ENCODE measurements at regions not wholly inside any gene's neighbourhood (a gene's known extent, or its start where the extent isn't known, plus 50 kb on each side); places are given as distances from the start of the nearest gene placed in this dataset.

DNA sequence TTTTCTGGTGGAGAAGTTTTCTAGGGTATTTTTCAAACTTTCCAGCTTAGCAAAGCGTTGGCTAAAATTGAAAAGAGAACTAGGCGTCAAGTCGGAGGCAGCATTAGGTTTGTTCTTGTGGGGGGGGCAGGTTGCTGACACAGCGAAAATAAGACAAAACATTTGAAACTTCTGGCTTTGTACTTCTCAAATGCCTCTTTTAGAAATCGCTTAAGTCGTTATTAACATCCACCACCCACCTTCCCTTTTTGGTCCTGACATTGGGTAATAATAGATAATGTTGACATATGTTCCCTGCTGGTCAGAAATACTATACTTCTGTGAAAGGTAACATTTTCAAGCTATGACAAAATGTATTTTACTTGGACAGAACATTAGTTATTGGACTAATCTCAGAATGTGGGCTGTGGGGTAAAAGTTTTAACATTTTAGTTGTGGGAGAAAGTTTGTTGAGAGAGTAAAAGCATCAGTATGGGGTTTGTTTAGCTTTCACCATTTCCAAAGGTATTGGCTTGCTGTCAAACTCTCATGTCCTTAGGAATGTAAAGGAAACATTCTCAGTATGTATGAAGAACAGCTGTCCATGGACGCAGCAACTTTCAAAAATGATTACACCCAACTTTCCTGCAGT lies 88.1 kb upstream of the ZEB2 start:
- no peaks in the 10 kb centered on the region for H3K9me3 ChIP-seq (ENCODE audit: control insufficient read depth, insufficient read depth, low read depth, low read length)
- no peak overlapping the region for H3K4me3 ChIP-seq (replicated peaks in 1 of 4; ENCODE audit: control extremely low read depth in 1 of 4, insufficient read depth in 1 of 4, low read depth in 3 of 4, low read length in 4 of 4)
- no peaks in the 10 kb centered on the region for H3K27me3 ChIP-seq (ENCODE audit: control insufficient read depth, insufficient read depth, low read length)
- DNase-seq (ENCODE audit: low read depth in 2 of 2) = peak; percentile 63 to 67
- H3K9ac ChIP-seq (ENCODE audit: insufficient read depth, low read length) = no peak overlapping the region
- H3K36me3 ChIP-seq (ENCODE audit: control insufficient read depth, insufficient read depth, low read length) = no peaks in the 10 kb centered on the region
- no peaks in the 10 kb centered on the region for H4K20me1 ChIP-seq (ENCODE audit: control insufficient read depth, extremely low read depth, insufficient read depth, low read length)
- H3K4me1 ChIP-seq (ENCODE audit: control insufficient read depth, extremely low read depth, insufficient read depth, low read length) = no peaks in the 10 kb centered on the region
- TF ChIP-seq EZH2 (IDR thresholded peaks at IDR 0.05; ENCODE audit: low read length, missing control alignments) = no peak
- TF ChIP-seq, protein P1, sequence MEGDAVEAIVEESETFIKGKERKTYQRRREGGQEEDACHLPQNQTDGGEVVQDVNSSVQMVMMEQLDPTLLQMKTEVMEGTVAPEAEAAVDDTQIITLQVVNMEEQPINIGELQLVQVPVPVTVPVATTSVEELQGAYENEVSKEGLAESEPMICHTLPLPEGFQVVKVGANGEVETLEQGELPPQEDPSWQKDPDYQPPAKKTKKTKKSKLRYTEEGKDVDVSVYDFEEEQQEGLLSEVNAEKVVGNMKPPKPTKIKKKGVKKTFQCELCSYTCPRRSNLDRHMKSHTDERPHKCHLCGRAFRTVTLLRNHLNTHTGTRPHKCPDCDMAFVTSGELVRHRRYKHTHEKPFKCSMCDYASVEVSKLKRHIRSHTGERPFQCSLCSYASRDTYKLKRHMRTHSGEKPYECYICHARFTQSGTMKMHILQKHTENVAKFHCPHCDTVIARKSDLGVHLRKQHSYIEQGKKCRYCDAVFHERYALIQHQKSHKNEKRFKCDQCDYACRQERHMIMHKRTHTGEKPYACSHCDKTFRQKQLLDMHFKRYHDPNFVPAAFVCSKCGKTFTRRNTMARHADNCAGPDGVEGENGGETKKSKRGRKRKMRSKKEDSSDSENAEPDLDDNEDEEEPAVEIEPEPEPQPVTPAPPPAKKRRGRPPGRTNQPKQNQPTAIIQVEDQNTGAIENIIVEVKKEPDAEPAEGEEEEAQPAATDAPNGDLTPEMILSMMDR (conservative IDR thresholded peaks at IDR 0.05 in 1 of 2, IDR thresholded peaks at IDR 0.05 in 1 of 2; ENCODE audit: low read depth in 1 of 2, low read length in 2 of 2) = no peak
- H2AFZ ChIP-seq (ENCODE audit: low read length) = no peak overlapping the region
- H3K79me2 ChIP-seq (ENCODE audit: control insufficient read depth, insufficient read depth, low read length) = no peaks in the 10 kb centered on the region
- no peak overlapping the region for H3K4me2 ChIP-seq (ENCODE audit: extremely low read depth, insufficient read depth, low read length)
- no peak overlapping the region for H3K27ac ChIP-seq (ENCODE audit: insufficient read depth, low read length)

DNA sequence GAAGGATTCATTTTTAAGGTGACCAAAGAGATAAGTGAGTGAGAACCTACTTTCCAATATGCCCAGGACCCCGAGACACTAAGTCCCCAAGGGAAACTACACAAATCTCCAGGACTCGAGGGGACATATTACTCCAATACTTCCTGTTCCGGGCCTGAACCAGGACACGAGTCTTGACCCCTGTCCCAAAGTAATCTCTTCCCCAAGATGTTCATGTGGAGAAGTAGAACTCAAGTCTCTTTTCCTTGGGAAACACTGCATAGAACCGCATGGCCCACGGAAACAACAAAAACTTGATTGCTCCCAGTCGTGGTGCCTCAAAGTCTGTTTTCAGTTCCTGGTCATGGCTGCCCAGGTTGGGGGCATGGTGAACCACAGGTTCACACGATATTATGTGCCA lies 87.2 kb upstream of the ZEB2 start:
- Histone ChIP-seq H2AFZ (ENCODE audit: low read length) (no peak overlapping the region), H4K20me1 (ENCODE audit: control insufficient read depth, extremely low read depth, insufficient read depth, low read length) (no peaks in the 10 kb centered on the region), H3K4me1 (ENCODE audit: control insufficient read depth, extremely low read depth, insufficient read depth, low read length) (no peaks in the 10 kb centered on the region), H3K27me3 (ENCODE audit: control insufficient read depth, insufficient read depth, low read length) (no peaks in the 10 kb centered on the region), H3K4me2 (ENCODE audit: extremely low read depth, insufficient read depth, low read length) (no peak overlapping the region), H3K4me3 (replicated peaks in 1 of 4; ENCODE audit: control extremely low read depth in 1 of 4, insufficient read depth in 1 of 4, low read depth in 3 of 4, low read length in 4 of 4) (no peak overlapping the region), H3K27ac (ENCODE audit: insufficient read depth, low read length) (no peak overlapping the region), H3K9ac (ENCODE audit: insufficient read depth, low read length) (no peak overlapping the region), H3K36me3 (ENCODE audit: control insufficient read depth, insufficient read depth, low read length) (no peaks in the 10 kb centered on the region), H3K79me2 (ENCODE audit: control insufficient read depth, insufficient read depth, low read length) (no peaks in the 10 kb centered on the region), H3K9me3 (ENCODE audit: control insufficient read depth, insufficient read depth, low read depth, low read length) (no peaks in the 10 kb centered on the region)
- no peak for DNase-seq (ENCODE audit: low read depth in 2 of 2)
- no peak for TF ChIP-seq EZH2 (IDR thresholded peaks at IDR 0.05; ENCODE audit: low read length, missing control alignments)
- TF ChIP-seq, protein P1 (conservative IDR thresholded peaks at IDR 0.05 in 1 of 2, IDR thresholded peaks at IDR 0.05 in 1 of 2; ENCODE audit: low read depth in 1 of 2, low read length in 2 of 2) = no peak

DNA sequence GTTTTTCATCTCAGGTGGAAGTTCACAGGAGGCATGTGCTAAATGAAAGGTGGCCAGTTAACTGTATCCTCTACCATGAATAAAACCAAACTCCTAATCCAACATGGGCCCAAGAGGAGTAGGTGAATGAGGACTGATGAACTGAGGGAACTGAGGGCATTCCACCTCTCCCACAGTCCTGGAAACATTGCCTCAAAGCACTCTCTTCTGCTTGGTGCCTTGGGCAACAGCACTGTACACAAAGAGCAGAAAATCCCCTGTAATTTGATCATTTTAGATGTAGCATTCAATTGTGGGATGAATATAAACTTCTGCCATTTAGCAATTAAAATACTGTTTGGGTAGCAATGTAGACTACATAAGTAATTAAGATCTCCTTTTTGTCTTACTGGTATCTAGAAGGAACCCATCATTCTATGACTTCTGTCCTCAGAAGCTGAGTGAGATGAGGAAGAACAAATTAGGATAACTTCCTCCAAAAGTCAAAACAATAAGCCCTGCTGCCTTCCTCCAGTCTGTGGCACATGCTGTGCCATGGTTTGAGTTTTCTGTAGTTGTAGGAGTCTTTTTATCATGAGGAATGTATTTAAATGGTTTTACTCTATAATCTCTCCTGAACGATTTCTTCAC lies 86.7 kb upstream of the ZEB2 start:
- no peaks in the 10 kb centered on the region for H3K9me3 ChIP-seq (ENCODE audit: control insufficient read depth, insufficient read depth, low read depth, low read length)
- no peak overlapping the region for H2AFZ ChIP-seq (ENCODE audit: low read length)
- no peak overlapping the region for H3K9ac ChIP-seq (ENCODE audit: insufficient read depth, low read length)
- H3K27ac ChIP-seq (ENCODE audit: insufficient read depth, low read length) = no peak overlapping the region
- no peaks in the 10 kb centered on the region for H4K20me1 ChIP-seq (ENCODE audit: control insufficient read depth, extremely low read depth, insufficient read depth, low read length)
- no peak for TF ChIP-seq EZH2 (IDR thresholded peaks at IDR 0.05; ENCODE audit: low read length, missing control alignments)
- TF ChIP-seq, protein P1 (conservative IDR thresholded peaks at IDR 0.05 in 1 of 2, IDR thresholded peaks at IDR 0.05 in 1 of 2; ENCODE audit: low read depth in 1 of 2, low read length in 2 of 2) = no peak
- DNase-seq (ENCODE audit: low read depth in 2 of 2) = no peak
- no peaks in the 10 kb centered on the region for H3K4me1 ChIP-seq (ENCODE audit: control insufficient read depth, extremely low read depth, insufficient read depth, low read length)
- H3K27me3 ChIP-seq (ENCODE audit: control insufficient read depth, insufficient read depth, low read length) = no peaks in the 10 kb centered on the region
- no peaks in the 10 kb centered on the region for H3K36me3 ChIP-seq (ENCODE audit: control insufficient read depth, insufficient read depth, low read length)
- no peak overlapping the region for H3K4me2 ChIP-seq (ENCODE audit: extremely low read depth, insufficient read depth, low read length)
- no peaks in the 10 kb centered on the region for H3K79me2 ChIP-seq (ENCODE audit: control insufficient read depth, insufficient read depth, low read length)
- no peak overlapping the region for H3K4me3 ChIP-seq (replicated peaks in 1 of 4; ENCODE audit: control extremely low read depth in 1 of 4, insufficient read depth in 1 of 4, low read depth in 3 of 4, low read length in 4 of 4)

Data from fibroblast of lung (primary cell).